Activated CD4-positive, alpha-beta T cell treated with anti-CD3 and anti-CD28 coated beads, Interleukin-2, amount 10 ng/mL, durations not matched to agents 7 days and 5 days (primary cell): ENCODE measurements at regions not wholly inside any gene's neighbourhood (a gene's known extent, or its start where the extent isn't known, plus 50 kb on each side); places are given as distances from the start of the nearest gene placed in this dataset.
A peak's percentile ranks its signal among the peaks of the same experiment; 100 is the strongest.
"Not testable (repeated sequence)": the region's sequence is repeated elsewhere in the genome, so short reads cannot be mapped to it uniquely, and the experiment has no call there.

Experiments used
- CTCF ChIA-PET: fragments of 350-600 bp; sonication (Branson Sonifier 250); formaldehyde crosslinking; loops from one replicate; lab custom pipeline; 2021; ENCODE audit warnings: antibody characterized with exemption; lab: Charles Lee
- POLR2A ChIA-PET: fragments of 350-600 bp; sonication (Branson Sonifier 250); formaldehyde crosslinking; loops from one replicate; lab custom pipeline; 2021; ENCODE audit warnings: antibody characterized with exemption; lab: Charles Lee
- DNase-seq: peaks from one replicate; pipeline ENCODE4 v3.0.0-alpha.2; 2020
- H3K27ac Mint-ChIP-seq: one replicate; pipeline ENCODE4 v1.8.0; 2021; ENCODE audit warnings: mild to moderate bottlenecking, moderate library complexity, mixed read lengths
- H3K27me3 Mint-ChIP-seq: one replicate; pipeline ENCODE4 v1.8.0; 2021; ENCODE audit warnings: mixed read lengths
- H3K36me3 Mint-ChIP-seq: one replicate; pipeline ENCODE4 v1.8.0; 2021; ENCODE audit warnings: low read depth, mixed read lengths
- H3K4me1 Mint-ChIP-seq: one replicate; pipeline ENCODE4 v1.8.0; 2021; ENCODE audit warnings: mixed read lengths
- H3K4me3 Mint-ChIP-seq: one replicate; pipeline ENCODE4 v1.8.0; 2021; ENCODE audit warnings: mild to moderate bottlenecking, moderate library complexity, mixed read lengths
- H3K9me3 Mint-ChIP-seq: one replicate; pipeline ENCODE4 v1.8.0; 2021; ENCODE audit warnings: mixed read lengths

DNA sequence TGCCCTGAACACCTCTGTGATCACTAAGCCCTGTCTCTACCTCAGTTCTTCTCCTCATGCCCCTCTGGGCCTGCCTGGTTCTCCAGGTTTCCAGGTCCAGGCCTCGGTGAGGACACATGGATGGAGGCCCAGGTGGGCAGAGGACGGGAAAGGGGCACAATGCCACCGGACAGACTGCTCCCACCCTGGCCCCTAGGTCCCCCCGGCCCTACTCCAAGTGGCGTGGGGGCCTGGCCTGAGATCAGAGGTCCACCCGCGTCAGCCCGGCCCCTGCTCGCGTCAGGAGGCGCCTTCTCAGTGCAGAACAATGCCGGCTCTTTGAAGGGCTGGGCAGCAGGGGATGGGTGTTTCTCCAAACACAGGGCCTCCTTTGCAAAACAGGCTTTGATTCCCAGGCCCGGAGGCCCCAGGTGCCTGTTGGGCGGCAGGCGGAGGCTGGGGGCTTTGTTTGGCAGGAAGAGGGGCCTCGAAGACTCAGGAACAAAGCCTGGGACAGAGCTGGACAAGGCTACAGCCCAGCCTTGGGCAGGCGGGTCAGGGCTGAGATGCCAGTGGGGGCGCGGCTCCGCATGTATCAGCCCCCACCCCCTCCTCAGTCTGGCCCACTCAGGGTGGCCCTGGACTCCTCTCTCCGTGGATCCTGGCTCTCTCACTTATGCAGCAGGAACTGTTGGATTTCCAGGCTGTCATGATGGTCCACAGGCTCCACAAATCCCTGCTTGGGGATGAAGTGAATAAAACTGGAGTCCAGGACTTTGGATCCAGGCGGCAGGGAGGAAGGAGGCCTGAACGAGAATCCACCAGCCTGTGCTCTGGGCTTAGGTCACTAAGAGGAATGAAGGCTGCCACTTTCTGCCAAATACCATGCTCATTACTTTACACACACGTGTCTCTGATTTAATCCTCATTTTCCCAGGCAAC, 77.4 kb upstream of the SLC2A1 start:
- H3K4me3 Mint-ChIP-seq = no peak overlapping the region
- ChIA-PET POLR2A (no interaction called here), CTCF (interaction anchor here (0.6 kb wide), 1 partner anchor 51 kb away, joined by 4 read pairs; no protein-coding TSS in a partner anchor)
- DNase-seq = no peak
- no peaks in the 10 kb centered on the region for H3K9me3 Mint-ChIP-seq
- H3K27me3 Mint-ChIP-seq = no peaks in the 10 kb centered on the region
- no peaks in the 10 kb centered on the region for H3K36me3 Mint-ChIP-seq
- H3K4me1 Mint-ChIP-seq = peaks cover 17% of the 10 kb centered on the region
- peak overlapping the region; percentile 54 for H3K27ac Mint-ChIP-seq

DNA sequence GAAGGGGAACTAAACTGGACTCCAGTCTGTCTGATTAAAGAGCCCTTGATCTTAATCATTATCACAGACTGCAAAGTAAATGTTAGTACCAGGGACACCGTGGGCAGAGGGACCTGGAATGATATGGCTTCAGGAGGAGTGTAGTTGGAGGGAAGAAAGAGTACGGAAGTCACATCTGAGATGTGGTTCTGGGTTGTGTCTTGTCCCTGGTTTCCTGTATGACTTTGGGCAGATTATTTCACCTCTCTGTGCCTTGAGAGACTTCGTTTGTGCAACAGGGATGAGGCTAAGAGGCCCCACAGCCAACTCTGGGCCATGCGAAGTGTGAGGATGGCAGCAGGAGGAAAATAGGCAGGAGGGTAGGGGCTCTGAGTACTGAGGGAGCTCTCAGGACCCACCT, 76.1 kb upstream of the SLC2A1 start:
- Mint-ChIP-seq H3K4me1 (peaks cover 17% of the 10 kb centered on the region), H3K27me3 (no peaks in the 10 kb centered on the region), H3K4me3 (no peak overlapping the region), H3K9me3 (no peaks in the 10 kb centered on the region), H3K27ac (peak overlapping the region; percentile 93), H3K36me3 (no peaks in the 10 kb centered on the region)
- ChIA-PET POLR2A (no interaction called here), CTCF (interaction anchor here (1.4 to 2.4 kb wide), 2 partner anchors 11 to 15 kb away, joined by 3 to 8 read pairs; no protein-coding TSS in a partner anchor)
- DNase-seq = peak; percentile 21

DNA sequence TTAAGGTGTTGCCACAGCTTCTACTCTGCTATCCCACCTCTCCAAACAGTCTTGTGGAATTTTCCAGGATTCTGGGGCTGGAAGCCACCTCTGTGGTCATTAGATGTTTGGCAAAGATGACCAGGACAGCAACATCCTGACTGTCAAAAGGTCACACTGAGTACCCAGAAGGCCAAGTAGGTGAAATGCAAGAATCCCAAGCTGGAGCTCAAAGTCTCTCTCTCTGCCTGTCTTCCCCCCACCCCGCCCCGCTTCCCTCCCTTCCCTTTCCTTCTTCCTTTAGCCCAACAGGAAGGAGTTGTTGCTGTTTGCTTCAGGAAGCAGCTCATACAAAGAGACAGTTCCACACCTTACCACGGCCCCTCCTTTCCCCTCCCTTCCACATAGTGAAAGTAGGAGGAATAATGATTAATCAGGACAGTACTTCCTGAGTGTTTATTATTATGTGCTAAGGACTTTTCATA, 75.6 kb upstream of the SLC2A1 start:
- Mint-ChIP-seq H3K27ac (peak overlapping the region; percentile 93), H3K27me3 (no peaks in the 10 kb centered on the region), H3K9me3 (no peaks in the 10 kb centered on the region), H3K4me1 (peaks cover 17% of the 10 kb centered on the region), H3K36me3 (no peaks in the 10 kb centered on the region), H3K4me3 (no peak overlapping the region)
- CTCF ChIA-PET = interaction anchor here (1.0 to 2.4 kb wide), 3 partner anchors 10 to 14 kb away, joined by 3 to 8 read pairs (median 3); no protein-coding TSS in a partner anchor
- no peak for DNase-seq
- POLR2A ChIA-PET = no interaction called here

DNA sequence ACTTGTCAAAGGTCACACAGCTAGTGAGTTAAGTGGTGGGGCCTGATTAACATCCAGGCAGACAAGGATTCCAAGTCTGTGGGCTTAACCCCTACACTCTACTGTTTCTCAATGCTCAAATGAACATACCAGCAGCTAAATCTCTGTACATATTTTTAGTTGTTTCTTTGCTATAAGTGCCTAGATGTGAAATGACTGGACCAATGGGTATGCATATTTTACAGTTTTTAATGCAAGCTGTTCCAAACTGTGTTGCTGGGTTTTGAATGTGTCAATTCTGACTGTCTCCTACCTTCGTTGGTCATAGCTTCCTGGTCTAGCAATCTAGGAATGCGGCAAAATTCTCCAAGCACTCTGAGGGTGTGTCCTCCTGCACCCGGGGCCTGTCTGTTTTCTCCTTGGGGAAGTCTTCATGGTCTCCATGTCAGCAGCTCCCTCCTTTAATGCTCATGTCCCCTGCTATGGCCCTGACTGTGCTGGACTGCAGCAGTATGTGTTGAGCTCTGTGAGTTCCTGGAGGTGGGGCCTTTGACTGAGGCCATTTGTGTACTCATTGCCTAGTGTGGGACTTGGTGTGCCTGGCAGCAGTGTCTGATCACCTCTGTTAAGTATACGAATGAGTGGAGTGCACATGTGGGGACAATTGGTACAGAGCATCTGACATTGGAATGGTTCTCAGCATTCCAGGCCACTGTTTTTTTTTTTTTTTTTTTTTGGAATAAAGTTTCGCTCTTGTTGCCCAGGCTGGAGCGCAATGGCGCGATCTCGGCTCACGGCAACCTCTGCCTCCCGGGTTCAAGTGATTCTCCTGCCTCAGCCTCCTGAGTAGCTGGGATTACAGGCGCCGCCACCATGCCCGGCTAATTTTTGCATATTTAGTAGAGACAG, 72.9 kb upstream of the SLC2A1 start:
- Mint-ChIP-seq H3K4me3 (no peak overlapping the region), H3K9me3 (no peaks in the 10 kb centered on the region), H3K27ac (no peak overlapping the region), H3K36me3 (no peaks in the 10 kb centered on the region), H3K27me3 (no peaks in the 10 kb centered on the region), H3K4me1 (peaks cover 13% of the 10 kb centered on the region)
- ChIA-PET POLR2A (no interaction called here), CTCF (no interaction called here)
- DNase-seq = no peak

DNA sequence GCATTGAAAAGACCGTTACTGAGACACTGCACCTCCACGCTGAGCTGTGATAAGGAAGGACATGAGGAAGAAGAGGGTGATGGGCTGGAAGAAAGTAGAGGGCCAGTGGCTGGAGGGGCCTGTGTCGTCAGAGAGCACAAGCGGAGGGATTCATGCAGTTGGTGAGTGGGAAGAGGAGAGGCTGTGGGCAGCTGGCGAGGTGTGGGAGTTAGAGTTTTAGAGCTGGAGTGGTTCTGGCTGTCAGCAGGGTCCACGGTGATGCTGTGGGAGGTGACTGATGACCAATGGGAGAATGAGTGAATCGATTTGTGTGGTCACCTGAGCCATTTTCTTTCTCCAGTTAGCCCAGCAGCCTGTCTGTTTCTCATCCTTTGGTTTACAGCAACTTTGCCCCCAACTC, 66.2 kb upstream of the SLC2A1 start:
- CTCF ChIA-PET = no interaction called here
- POLR2A ChIA-PET = no interaction called here
- no peaks in the 10 kb centered on the region for H3K36me3 Mint-ChIP-seq
- no peaks in the 10 kb centered on the region for H3K4me1 Mint-ChIP-seq
- no peak overlapping the region for H3K27ac Mint-ChIP-seq
- no peak overlapping the region for H3K4me3 Mint-ChIP-seq
- no peaks in the 10 kb centered on the region for H3K9me3 Mint-ChIP-seq
- DNase-seq = no peak
- peaks cover 2% of the 10 kb centered on the region for H3K27me3 Mint-ChIP-seq

- no peaks in the 10 kb centered on the region for H3K36me3 Mint-ChIP-seq
- no peaks in the 10 kb centered on the region for H3K9me3 Mint-ChIP-seq
- no peak overlapping the region for H3K27ac Mint-ChIP-seq
- ChIA-PET CTCF (interaction anchor here (0.7 kb wide), 1 partner anchor 24 kb away, joined by 3 read pairs; no protein-coding TSS in a partner anchor), POLR2A (no interaction called here)
- H3K27me3 Mint-ChIP-seq = peaks cover 6% of the 10 kb centered on the region
- no peaks in the 10 kb centered on the region for H3K4me1 Mint-ChIP-seq
- H3K4me3 Mint-ChIP-seq = no peak overlapping the region
- no peak for DNase-seq
Observed at GRCh38 chr1:43021547-43022474, 63.1 kb upstream of the SLC2A1 start.

- CTCF ChIA-PET = interaction anchor here (2.4 kb wide), 1 partner anchor 14 kb away, joined by 8 read pairs; no protein-coding TSS in a partner anchor
- Mint-ChIP-seq H3K4me1 (no peaks in the 10 kb centered on the region), H3K27me3 (peaks cover 8% of the 10 kb centered on the region), H3K4me3 (no peak overlapping the region), H3K36me3 (no peaks in the 10 kb centered on the region), H3K9me3 (no peaks in the 10 kb centered on the region), H3K27ac (no peak overlapping the region)
- POLR2A ChIA-PET = no interaction called here
- no peak for DNase-seq
Observed at GRCh38 chr1:43019226-43019625, 60.6 kb upstream of the SLC2A1 start.

DNA sequence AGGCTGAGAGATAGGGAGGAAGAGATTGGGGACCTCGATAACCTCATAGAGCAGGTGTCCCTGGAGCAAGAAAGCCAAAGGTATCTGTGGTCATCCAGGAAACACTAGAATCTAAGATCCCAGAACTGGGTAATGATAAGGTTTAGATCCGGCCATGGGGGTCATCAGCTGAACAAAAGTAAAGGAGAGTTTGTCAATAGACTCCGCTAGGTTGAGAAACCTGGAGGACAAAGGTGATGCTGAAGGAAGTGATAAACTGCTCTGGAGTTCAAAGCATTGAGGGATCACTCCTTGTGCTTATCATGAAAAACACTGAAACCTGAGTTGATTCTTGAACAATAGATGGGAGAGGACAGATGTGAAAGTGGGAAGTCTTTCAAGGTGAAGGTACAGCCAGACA, 59.5 kb upstream of the SLC2A1 start:
- DNase-seq = no peak
- H3K4me3 Mint-ChIP-seq = no peak overlapping the region
- ChIA-PET POLR2A (no interaction called here), CTCF (no interaction called here)
- H3K36me3 Mint-ChIP-seq = no peaks in the 10 kb centered on the region
- H3K9me3 Mint-ChIP-seq = no peaks in the 10 kb centered on the region
- H3K27ac Mint-ChIP-seq = no peak overlapping the region
- peaks cover 8% of the 10 kb centered on the region for H3K27me3 Mint-ChIP-seq
- no peaks in the 10 kb centered on the region for H3K4me1 Mint-ChIP-seq

- H3K4me1 Mint-ChIP-seq = peaks cover 2% of the 10 kb centered on the region
- H3K36me3 Mint-ChIP-seq = no peaks in the 10 kb centered on the region
- no peak overlapping the region for H3K27ac Mint-ChIP-seq
- H3K27me3 Mint-ChIP-seq = peaks cover 22% of the 10 kb centered on the region
- H3K4me3 Mint-ChIP-seq = no peak overlapping the region
- CTCF ChIA-PET = no interaction called here
- H3K9me3 Mint-ChIP-seq = no peaks in the 10 kb centered on the region
- no peak for DNase-seq
- POLR2A ChIA-PET = no interaction called here
Observed at GRCh38 chr1:43015269-43015668, 56.6 kb upstream of the SLC2A1 start.

- H3K4me3 Mint-ChIP-seq, H3K9me3 Mint-ChIP-seq, CTCF ChIA-PET, POLR2A ChIA-PET, H3K4me1 Mint-ChIP-seq, DNase-seq, H3K36me3 Mint-ChIP-seq, H3K27ac Mint-ChIP-seq: not testable (repeated sequence)
- H3K27me3 Mint-ChIP-seq = peaks cover 21% of the 10 kb centered on the region
Observed at GRCh38 chr1:43014579-43014978, 55.9 kb upstream of the SLC2A1 start.

GRCh38 chr1:43011020-43011419, 52.4 kb upstream of the SLC2A1 start:
- H3K27ac Mint-ChIP-seq = no peak overlapping the region
- no peak for DNase-seq
- H3K36me3 Mint-ChIP-seq = no peaks in the 10 kb centered on the region
- no peak overlapping the region for H3K4me3 Mint-ChIP-seq
- H3K27me3 Mint-ChIP-seq = peaks cover 18% of the 10 kb centered on the region
- ChIA-PET POLR2A (no interaction called here), CTCF (no interaction called here)
- H3K4me1 Mint-ChIP-seq = peaks cover 2% of the 10 kb centered on the region
- no peaks in the 10 kb centered on the region for H3K9me3 Mint-ChIP-seq

- ChIA-PET POLR2A (no interaction called here), CTCF (no interaction called here)
- H3K27ac Mint-ChIP-seq = no peak overlapping the region
- no peak for DNase-seq
- H3K4me1 Mint-ChIP-seq = peaks cover 2% of the 10 kb centered on the region
- H3K27me3 Mint-ChIP-seq = peaks cover 16% of the 10 kb centered on the region
- H3K4me3 Mint-ChIP-seq = no peak overlapping the region
- no peaks in the 10 kb centered on the region for H3K9me3 Mint-ChIP-seq
- no peaks in the 10 kb centered on the region for H3K36me3 Mint-ChIP-seq
Observed at GRCh38 chr1:43009274-43009673, 50.6 kb upstream of the SLC2A1 start.
